Stimulated activated CD4-positive, alpha-beta T cell treated with anti-CD3 and anti-CD28 coated beads, TNF-alpha, amount 100 ng/mL, for 24 hours (primary cell): ENCODE measurements at regions not wholly inside any gene's neighbourhood (a gene's known extent, or its start where the extent isn't known, plus 50 kb on each side); places are given as distances from the start of the nearest gene placed in this dataset.

Source experiments
- DNase-seq, 3 experiments: peaks; one replicate each; pipeline ENCODE4 v3.0.0-alpha.2; 2020; ENCODE audit warnings: low read depth in 3 of 3

DNA sequence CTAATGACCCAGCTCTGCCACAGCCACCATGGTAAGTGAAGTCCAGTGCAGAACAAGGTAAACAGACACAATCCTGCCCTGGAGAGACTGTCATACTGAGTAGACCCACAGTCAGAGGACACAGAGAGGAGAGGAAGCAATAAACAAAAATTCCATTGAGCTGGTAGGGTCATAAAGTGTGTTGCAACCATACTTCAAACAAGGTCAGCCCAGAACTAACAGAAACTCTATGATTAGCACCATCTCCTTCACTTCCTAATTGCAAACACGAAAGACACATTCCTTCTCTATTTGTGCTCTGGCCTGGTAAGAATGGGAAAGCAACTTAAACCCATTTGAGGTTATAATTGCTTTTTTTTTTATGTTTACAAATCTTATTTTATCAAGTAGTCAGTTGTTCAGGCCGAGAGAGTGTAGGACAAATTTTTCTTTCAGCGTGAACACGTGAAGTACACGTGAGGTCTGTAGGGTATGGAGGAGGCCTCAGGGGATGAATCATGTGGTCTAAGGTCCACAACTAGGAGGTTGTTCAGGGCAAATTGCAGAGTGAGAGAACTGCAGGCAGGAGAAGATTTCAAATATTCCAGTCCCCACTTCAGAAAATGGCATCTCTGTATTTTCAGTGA is 71.4 kb upstream of the GLS start:
- DNase-seq = no peak

DNA sequence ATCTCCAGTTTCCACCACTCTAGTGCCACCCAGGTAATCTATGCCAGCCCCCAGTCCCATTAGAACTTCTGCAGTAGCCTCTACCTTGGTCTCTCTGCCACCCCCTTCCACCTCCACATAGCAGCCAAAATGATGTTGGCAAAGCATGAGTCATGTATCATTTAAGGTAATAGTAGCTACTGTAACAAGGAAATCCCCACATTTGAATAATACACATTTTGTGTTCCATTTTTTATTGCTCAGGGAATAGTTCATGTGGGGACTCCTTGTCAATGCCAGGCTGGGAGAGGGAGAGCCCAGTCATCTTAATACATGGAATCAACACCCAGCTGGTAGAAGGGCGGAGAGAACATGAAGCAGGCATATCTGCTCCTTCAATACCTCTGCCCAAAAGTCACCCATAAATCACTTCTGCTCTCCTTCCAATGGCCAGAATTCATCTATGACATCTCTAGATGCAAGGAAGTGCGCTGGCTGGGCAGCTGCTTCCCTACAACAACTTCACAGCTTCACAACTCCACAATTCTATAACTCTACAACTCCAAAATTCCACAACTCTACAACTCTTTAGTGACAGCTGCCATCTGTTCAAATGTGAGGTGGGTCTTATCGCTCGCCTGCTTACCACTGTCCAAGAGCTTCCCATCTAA is 70.6 kb upstream of the GLS start:
- no peak for DNase-seq

DNA sequence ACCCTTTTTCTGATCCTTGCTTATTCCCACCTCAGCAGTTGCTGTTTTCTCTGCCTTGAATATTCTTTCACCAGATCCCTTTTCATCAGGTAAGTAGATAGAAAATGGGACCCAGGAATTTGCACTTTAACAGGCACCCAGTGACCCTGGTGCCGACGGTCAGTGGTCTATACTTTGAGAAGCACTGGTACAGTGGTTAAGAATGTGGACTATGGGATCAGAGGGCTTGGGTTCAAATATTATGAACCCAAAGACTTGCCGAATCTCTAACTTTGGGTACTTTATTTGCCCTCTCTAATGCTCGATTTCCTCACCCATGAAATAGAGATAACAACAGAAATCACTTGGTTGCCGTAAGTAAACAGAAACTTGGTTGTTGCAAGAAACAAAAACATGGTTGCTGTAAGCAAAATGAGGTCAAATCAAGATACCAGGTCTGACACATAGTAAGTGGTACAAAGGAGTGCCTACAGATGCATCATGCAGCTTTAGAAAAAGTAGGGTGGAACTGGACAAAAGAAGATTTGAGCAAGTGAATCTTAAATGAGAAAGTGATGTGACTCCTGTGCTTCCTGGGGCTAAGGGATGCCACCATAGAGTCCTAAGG is 69.5 kb upstream of the GLS start:
- DNase-seq = no peak

DNA sequence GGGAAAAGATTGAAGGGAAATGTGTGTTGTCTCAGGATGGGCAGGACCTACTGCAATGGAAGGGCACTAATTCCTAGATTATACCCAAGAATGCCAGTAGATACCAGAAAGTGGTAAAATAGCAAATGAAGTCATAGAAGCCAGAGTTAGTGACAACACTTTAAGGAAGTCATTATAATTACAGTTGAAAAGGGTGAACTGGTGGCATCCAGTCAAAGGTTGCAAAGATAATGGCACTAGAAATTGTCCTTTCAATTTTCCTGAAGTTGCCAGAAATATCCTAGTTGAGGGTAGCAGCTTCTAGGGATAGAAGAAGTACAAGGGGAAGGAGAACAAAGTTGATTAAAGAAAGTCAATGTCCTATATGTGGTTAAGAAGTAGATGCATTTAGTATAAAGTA is 68.8 kb upstream of the GLS start:
- no peak for DNase-seq

DNA sequence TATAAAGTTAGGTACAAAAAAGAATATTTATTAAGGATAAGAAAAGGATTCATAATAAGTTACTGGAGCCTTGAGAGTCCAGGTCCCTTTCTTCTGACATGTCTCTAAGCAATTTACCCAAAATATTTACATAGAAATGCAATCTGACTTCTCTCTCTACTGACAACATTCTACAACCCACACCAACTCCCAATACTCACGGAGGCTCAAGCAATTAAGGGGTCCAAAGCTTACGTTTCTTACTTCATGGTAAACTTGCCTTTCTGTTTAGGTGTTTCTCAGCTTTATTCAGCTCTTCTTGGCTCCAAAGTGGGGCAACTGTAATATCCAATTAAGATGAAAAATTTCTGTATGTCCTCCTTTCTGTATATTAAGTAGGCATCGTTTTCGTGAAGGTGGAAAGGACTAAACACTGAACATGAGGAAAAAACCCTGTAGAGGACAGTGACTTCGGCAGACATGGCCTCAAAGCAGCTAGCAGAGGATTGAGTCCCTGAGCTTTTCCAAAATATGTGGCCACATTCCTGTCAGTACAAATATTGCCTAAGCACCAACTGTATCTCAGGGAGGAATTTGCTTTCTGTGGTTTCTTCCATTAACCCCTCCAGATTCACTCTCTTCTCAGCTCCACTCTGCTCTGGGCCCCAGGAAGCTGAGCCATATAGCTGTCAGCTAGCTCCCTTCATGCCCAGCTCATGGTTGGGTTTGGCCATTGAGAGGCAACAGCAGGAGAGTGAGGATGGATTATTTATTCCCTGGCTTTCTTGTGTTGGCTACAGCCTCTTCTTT is 67.9 kb upstream of the GLS start:
- no peak for DNase-seq

DNA sequence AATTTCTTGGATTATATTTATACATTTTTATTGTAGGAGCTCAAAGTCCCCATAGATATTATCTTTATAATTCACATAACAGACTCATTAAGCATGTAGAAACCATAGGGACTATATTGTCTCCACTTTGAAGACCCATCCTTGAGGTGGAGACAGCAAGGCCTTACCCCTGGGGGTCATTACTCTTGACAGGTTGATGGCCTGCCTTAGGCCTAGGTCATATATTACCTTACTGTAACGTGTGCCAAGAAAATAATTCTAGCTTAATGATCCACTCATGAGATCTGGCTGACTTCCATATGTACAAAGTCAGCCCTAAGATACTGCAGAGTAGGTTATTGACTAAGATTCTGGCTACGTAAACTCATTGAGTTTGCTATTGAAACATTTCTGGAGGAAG is 65.4 kb upstream of the GLS start:
- DNase-seq = no peak

DNA sequence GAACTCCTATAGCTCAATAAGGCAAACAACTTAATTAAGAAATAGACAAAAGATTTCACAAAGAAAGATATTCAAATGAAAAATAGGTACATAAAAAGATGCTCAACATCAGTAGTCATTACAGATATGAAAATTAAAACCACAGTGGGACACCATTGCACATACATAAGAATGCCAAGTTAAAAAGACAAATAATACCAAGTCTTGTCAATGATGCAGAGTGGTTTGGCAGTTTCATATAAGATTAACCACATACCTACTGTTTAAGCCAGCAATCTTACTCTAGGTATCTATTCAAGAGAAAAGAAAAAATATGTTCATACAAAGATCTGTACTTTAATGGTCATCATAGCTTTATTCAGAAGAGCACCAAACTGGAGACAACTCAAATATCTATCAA is 63.5 kb upstream of the GLS start:
- no peak for DNase-seq

DNA sequence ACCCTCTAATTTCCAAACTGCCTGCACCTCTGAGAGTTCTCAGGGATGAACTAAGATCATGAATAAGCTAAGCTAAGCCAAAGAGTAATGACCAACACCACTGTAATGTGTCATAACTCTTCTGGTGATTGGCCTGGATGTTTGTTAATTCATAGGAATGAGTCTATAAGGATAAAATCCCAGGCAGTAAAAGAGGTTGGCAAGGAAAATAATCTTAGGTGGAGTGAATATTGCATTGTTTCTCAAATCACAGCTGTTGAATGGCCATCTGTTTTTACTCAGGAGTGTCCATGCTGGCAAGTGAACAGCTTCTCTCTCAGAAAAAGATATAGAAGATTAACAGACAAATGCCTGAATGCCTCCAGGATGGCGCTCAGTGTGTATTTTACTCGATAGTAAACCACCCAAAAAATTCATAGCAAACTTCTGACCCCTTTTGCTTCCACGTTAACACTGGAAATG is 60.8 kb upstream of the GLS start:
- DNase-seq = no peak

DNA sequence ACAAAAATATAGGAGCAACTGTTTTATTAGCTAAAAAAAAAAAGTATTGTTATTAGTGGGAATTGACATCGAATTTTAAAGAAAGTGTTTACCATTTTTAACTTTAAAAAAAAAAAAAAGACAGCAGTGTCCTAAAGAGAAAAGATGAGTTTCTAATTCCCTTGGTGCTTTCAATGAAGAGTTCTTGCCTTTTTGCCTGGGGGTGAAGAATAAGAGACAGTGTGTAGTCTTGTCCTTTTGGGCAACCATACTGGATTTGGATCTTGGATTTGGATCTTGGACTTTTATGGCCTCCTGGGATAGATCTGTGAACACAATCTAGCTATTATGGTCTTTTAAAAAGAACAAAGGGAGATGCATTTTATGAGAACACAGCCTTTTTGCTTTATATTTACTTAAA is 60.2 kb upstream of the GLS start:
- no peak for DNase-seq

DNA sequence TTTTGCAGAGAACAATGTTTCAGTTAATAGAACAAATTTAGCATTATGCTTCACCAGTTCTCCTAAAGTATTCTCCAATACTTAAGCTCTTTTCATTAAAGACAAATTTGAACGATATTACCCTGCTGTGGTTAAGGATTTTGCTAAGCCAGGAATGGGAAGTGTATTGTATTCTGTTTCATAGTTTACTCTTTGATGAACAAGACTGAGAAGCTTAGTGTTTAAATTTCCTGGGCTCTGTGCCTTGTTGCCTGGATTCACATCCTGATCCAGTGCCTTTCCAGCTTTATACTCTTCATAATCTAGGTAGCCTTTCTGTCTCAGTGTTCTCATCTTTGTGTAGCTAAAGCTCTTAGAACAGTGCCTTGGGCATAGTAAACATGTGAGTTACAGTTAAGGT is 58.6 kb upstream of the GLS start:
- DNase-seq = no peak

DNA sequence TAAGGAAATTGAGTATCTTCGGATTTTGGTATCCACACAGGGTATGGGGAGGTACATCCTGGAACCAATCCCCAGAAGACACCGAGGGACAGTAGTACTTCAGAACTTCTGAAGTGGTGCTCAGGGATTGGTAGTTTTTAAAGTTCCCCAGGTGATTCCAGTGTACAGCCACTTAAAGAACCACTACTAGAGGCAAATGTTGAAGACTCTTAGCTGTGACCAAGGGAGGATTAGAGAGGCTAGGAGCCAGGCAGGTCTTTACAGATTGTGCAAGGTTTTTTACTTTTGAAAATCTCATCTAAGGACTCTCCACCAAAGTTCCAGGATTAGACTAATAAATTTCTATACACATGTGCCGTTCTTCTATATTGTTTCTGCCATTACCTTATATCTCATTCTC is 52.9 kb upstream of the GLS start:
- no peak for DNase-seq

DNA sequence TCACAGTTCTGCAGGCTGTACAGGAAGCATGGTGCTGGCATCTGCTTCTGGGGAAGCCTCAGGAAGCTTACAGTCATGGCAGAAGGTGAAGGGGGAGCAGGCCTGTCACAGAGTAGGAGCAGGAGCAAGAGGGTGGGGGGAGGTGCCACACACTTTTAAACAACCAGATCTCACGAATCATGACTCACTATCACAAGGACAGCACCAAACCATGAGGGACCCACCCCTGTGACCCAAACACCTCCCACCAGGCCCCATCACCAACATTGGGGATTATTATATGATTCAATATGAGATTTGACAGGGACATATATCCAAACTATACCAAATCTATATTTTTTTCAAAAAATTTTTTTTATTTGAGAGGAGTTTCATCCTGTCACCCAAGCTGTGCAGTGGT is 51.0 kb upstream of the GLS start:
- no peak for DNase-seq
